SU-DHL-6 (cell line): ENCODE measurements at regions not wholly inside any gene's neighbourhood (a gene's known extent, or its start where the extent isn't known, plus 50 kb on each side); places are given as distances from the start of the nearest gene placed in this dataset.

Experiments used
- CTCF ChIP-seq: fragments of 200-600 bp; sonication (generic); IDR thresholded peaks from one replicate; pipeline ENCODE4 v1.5.1; 2017; ENCODE audit warnings: antibody characterized with exemption, mild to moderate bottlenecking, low read length, moderate library complexity; ENCODE audit not compliant: insufficient read depth, poor library complexity, severe bottlenecking
- EZH2phosphoT487 ChIP-seq: fragments of 200-600 bp; sonication (generic), shearing (Covaris generic); conservative IDR thresholded peaks from 2 replicates; pipeline ENCODE4 v1.6.1; 2018; ENCODE audit warnings: mild to moderate bottlenecking, antibody characterized with exemption, low read length, moderate library complexity, mixed read lengths

GRCh38 chr1:194378517-194378916 lies 1192.1 kb upstream of the B3GALT2 start:
- TF ChIP-seq CTCF, result no peak
- TF ChIP-seq EZH2phosphoT487, result no peak
